Stimulated activated CD4-positive, alpha-beta T cell treated with anti-CD3 and anti-CD28 coated beads, Interleukin-4, amount 100 ng/mL, for 4 hours (primary cell): ENCODE measurements at regions not wholly inside any gene's neighbourhood (a gene's known extent, or its start where the extent isn't known, plus 50 kb on each side); places are given as distances from the start of the nearest gene placed in this dataset.
"Not testable (repeated sequence)": the region's sequence is repeated elsewhere in the genome, so short reads cannot be mapped to it uniquely, and the experiment has no call there.

Experiments used
- DNase-seq, 2 experiments: peaks; one replicate each; pipeline ENCODE4 v3.0.0-alpha.2; 2020

- no peak for DNase-seq
These were observed 350.5 kb upstream of the THBS1 start for GRCh38 chr15:39230205-39230907.

- no peak for DNase-seq
These were observed 350.0 kb upstream of the THBS1 start for GRCh38 chr15:39230908-39231285.

- no peak for DNase-seq
These were observed 348.4 kb upstream of the THBS1 start for GRCh38 chr15:39232512-39232911.

- DNase-seq: no peak
These were observed 345.6 kb upstream of the THBS1 start for GRCh38 chr15:39235084-39235795.

DNA sequence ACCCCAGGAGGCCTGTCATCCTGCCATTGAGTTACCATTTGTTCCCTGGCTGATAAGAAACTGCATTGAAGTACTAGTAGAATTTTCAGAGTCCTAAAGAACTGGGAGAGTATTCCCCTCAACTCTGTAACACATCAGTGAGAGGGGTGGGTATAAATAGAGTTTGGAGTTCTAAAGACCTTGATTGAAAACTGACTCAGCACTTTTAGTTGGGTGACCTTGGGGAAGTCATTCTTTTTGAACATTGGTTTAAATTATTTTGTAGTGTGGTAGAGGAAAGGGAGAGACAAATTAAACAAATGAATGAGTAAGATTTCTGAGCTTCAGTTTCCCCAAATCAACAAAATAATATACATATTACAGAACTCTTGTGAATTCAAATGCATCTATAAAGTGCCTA, 344.5 kb upstream of the THBS1 start:
- DNase-seq: no peak

- no peak for DNase-seq
These were observed 342.4 kb upstream of the THBS1 start for GRCh38 chr15:39238443-39238842.

DNA sequence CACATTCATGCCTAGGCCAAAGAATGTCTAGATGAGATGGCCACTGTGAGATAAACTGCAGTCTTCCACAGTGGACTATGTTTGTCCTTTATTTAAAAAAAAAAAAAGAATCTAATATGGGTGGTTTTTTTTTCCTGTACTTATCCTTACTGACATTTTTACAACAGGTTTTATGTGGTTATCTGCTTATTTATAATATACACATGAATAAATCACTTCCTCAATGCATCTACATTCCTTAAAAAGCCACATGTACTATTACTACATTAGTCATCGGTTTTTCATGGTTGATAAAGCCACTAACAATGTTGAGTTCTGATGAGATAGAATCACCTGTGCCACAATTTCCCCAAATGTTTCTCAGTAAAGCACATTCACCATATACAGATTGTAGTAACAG, 341.3 kb upstream of the THBS1 start:
- no peak for DNase-seq

DNA sequence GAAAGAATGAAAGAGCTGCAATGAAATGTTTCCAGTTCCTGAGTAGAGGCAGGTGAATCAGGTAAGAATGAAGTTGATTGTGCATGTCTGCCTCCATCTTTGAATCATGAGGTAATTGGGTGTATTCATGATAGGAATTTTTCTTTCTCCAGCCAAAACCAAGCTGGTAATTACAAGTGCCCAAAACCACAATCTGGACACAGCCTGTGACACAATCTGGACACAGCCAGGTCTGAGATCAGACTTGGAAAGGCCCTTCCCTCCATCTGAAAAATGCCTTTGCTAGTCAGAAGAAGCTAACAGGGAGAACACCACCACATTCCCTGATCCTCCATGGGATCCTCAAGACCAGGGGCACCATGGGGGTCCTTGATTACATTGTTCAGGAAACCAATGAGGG, 338.5 kb upstream of the THBS1 start:
- DNase-seq: no peak

- DNase-seq: no peak
These were observed 337.5 kb upstream of the THBS1 start for GRCh38 chr15:39243396-39243795.

DNA sequence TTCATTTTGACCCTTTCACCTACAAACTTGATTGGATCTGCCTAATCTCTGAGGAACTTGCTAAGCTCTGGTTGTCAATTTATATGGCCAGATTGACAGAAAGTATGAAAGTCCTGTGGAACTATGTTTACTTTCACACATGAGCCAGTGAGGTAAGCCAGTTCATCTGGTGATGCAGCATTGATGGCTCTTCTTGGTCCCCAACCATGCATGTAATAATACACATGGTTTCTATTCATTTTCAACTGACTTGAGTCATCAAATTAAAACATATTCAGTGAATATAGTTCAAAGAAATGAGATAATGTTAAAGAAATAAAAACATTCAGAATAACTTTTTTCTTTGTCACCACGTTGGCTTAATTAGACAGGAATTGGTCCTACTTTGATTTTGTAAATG, 336.1 kb upstream of the THBS1 start:
- DNase-seq: no peak

- no peak for DNase-seq
These were observed 334.4 kb upstream of the THBS1 start for GRCh38 chr15:39246523-39246922.

DNA sequence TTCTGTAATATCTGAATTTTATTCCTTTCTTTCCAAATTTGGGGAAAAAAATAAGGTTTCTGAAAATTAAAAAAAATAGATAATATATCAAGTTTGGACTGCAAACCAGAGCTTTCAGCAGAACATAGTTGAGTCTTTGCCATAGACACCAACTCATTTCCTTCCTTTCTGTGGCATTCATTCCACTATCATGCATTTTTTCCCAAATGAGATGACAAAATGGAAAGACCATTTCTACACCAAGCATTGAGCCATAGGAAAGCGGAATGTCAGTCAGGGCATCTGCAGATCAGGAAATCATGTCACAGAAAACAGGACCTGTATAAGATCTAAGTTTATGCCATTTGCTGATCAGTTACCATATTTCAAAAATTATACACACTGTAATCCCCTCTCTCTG, 333.3 kb upstream of the THBS1 start:
- no peak for DNase-seq

GRCh38 chr15:39248204-39248603, 332.7 kb upstream of the THBS1 start:
- DNase-seq: no peak

GRCh38 chr15:39250001-39250400, 330.9 kb upstream of the THBS1 start:
- no peak for DNase-seq

- DNase-seq: no peak
These were observed 330.3 kb upstream of the THBS1 start for GRCh38 chr15:39250460-39251186.

DNA sequence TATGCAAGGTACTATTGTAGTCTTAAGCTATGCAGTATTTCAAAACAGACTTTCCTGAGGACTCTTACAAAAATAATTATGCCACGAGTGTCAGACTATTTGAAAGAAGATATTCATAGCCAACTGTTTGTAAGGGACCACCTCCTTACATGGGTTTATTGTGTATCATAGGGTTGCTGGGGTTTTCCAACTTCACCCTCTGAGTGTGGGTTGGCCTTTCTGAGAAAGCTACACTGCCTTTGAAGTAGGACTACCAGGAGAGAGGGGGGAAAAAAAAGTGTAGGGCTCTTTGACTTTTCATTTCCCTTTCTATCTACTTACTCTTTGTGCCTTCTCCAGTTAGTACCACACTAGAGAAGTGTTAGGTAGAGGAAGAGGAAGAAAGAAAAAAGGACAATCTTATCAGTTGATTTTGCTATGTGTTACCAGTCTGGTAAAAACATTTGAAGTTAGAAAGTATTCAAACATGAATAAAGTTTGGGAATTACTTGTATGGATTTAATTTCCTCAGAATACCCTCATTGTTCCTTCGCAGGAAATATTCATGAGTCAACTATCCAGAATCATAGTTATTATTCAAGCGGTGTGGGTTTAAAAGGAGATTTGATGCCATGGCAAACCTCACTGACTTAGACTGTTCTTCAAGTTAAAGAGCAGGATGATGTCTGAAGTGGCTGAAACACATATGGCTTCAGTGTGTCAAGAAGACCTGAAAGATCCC, 329.3 kb upstream of the THBS1 start:
- no peak for DNase-seq

DNA sequence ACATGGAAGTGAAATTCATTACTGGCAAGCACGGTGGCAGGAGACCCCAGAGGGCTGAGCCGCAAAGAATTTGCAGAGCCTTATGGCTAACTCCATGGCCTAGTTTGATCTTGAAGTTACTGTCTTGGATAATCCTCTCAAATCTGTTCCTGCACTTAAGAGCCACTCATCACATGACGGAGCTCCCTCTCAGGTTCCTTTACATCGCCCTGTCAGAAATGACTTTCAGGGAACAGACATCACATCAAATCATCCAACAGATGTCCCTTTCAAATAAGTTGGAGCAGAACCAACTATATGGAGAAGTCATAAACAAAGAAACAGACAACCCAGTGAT, 328.8 kb upstream of the THBS1 start:
- no peak for DNase-seq

- no peak for DNase-seq
These were observed 327.3 kb upstream of the THBS1 start for GRCh38 chr15:39253552-39253951.

GRCh38 chr15:39254181-39254580, 326.7 kb upstream of the THBS1 start:
- no peak for DNase-seq

- no peak for DNase-seq
These were observed 325.1 kb upstream of the THBS1 start for GRCh38 chr15:39255760-39256159.

DNA sequence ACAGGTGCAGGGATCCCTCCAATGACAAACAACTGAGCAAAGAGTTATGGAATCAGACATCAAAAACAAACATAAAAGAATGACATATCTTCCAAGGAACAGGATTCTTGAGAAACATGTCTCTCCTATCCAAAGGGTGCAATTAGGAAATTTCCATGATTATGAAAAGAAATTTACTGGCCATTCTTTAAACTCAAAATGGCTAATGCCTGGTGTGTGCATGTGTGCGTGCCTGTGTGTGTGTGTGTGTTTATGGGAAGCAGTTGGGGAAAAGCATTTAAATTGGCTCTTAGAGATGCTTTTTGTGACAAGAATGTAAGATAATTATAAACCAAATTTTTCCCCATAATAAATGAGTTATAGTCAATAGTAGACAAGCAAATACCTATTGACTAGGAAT, 320.5 kb upstream of the THBS1 start:
- DNase-seq: no peak

DNA sequence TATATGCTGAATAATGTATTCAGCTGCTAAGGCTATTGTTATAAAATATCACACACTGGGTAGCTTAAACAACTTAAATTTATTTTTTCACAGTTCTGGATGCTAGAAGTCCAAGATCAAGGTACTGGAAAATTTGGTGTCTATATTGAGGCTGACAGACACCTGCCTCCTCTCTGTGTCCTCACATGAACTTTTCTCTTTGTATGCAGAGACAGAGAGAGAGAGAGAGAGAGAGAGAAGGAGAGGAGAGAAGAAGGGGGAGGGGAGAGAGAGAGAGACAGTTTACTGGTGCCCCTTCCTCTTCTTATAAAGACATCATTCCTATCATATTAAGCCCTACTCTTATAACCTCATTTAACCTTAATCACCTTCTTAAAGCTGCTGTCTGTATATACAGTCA, 320.1 kb upstream of the THBS1 start:
- no peak for DNase-seq

DNA sequence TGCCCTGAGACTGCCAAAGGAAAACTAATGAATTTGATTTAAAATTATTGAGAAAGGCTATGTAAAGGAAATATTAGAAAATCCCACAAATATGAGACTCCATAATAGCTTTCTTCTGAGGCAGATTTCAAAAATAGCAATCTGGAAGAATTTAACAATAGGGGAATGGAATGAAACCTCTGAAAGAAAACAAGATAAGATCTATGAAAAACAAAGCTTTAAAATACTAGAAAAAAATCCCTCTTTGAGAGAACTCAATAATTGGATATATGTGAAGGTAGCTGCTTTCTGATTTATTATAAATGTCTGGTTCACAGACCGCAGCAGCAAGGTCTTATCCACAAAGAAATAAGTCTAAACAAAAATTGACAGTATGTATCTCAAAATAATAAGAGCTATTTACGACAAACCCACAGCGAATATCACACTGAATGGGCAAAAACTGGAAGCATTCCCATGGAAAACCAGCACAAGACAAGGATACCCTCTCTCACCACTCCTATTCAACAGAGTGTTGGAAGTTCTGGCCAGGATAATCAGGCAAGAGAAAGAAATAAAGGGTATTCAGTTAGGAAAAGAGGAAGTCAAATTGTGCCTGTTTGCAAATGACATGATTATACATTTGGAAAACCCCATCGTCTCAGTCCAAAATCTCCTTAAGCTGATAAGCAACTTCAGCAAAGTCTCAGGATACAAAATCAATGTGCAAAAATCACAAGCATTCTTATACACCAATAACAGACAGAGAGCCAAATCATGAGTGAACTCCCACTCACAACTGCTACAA, 319.3 kb upstream of the THBS1 start:
- DNase-seq: not testable (repeated sequence)
